Activated T-cell treated with anti-CD3 and anti-CD28 coated beads for 1 hour (primary cell): ENCODE measurements at regions not wholly inside any gene's neighbourhood (a gene's known extent, or its start where the extent isn't known, plus 50 kb on each side); places are given as distances from the start of the nearest gene placed in this dataset.

Source experiments
- DNase-seq: peaks from one replicate; pipeline ENCODE4 v3.0.0-alpha.2; 2020; ENCODE audit warnings: low read depth

DNA sequence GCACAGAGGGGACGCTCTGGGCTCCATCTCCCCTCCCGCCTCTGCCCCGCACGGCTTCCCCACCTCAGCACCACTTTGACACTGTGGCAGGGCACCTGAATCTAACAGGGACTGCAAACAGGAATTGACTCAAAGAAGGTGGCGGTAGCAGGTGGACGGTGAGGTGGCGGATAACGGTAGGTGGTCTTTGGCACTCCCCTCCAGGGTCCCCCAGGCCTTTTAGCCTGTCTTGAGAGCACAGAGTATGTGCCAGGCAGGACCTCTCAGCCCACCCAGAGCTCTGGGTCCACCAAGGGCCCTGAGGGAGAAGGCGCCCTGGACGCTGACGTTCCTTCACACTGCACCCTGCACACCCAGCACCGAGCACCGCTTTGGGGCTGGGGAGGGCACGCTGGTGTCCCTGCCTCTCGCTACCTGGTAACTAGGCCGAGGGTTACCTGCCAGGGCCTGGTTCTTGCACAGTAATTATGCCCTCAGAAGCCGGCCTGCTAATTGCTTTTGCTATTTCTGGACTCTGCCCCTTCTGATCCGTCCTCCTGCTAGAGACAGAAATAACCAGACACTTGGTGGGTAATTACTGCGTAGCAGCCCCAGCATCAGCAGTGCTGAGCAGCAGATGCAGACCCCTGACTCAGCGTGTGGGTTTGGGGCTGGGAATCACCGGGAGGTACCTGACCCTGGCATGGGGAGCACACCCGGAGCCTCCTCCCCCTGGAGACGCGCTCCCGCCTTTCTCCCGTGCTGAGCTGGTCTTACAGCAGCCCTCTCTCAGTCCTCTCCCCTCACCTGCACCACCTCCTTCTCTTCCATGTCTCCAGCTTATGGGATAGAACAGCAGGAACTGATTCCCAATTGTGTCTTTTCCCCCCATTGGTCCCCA lies 103.3 kb upstream of the B3GAT1 start:
- no peak for DNase-seq

DNA sequence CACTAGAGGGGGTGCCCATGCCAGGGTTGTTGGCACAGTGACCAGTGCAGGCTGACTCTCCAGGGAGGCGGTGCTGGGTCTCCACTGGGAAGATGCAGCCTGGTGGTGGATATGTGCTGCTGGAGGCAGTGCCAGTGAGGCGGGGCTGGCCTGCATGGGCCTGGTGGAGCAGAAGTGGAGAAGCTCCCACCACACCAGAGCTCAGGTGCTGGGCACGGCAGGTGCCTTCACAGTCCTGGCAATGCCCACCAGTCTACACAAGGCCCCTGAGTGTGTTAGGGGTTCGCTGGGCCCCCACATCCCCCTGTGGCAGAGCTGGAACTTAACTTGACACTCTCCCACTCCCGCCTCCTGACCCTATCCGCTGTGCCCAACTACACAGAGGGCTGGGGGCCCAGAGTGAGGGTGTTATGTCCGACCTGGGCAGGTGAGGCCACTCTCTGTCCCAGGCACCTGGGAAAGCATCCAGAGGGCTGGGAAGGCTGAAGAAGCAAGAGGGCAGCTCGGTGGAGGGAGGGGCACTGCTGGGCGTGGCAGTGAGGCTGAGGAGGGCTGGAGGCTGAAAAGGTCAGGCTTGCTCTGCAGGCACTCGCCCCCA lies 102.4 kb upstream of the B3GAT1 start:
- no peak for DNase-seq

DNA sequence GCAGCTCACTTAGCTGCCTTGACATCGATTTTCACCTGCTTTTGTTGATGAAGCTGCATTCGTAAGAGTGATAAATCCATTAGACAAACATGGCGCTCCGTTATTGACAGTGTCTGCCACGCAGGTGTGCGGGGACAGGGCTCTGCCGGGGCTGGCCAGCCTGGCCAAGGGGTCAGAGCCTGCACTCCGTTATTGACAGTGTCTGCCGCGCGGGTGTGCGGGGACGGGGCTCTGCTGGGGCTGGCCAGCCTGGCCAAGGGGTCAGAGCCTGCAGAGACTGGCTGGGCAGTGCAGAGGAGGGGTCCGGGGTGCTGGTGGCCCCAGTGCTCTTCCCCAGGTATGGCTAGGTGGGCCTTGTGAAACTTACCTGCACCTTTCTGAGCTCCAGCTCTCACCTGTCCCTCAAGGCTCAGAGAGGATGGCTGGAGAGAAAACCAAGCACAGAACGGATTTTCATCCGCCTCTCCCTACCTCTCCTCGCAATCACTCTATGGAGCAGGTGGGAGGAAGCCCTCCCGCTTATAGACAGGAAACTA lies 101.6 kb upstream of the B3GAT1 start:
- DNase-seq, result no peak

DNA sequence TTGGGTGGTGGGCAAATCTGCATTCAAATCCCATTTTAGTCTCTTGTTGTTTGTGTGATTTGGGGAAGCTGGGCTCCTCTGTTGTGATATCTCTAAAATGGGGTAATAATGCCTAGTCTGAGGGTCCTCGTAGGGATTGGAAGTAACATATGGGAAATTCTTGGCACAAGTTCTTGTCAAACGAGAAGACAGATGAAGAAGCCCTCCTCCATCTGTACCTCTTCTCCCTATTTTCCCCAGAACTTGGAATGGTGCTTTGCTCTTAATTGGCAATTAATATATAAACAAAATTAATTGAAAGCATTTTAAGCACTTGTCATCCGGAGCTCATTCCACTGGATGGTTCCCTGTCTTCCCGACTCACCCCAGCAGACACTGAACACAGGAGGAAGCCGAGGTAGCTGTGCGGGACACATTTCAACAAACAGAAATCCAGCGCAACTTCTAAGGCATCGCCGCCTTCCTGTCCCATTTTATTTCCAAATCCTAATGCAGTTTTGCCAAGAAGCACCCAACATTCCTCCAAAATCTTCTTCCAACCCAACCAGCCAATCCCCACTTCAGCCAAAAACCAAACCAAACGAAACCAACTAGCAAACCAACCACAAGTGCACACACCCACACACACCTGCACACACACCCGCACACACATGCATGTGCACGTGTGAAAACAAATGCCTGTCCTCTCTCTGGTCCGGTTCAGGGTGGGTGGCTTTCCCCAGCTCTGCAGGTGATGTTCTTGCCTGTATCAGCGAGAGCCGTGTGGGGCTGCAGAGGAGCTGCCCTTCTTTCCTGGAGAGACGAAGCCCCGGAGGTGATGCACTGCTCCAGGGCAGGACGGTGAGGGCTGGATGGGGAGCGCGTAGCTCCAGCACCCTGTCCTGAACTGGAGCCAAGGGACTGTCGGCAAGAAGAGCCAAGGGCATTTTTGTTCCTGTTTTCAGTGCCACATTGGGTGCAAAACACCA lies 100.8 kb upstream of the B3GAT1 start:
- no peak for DNase-seq

DNA sequence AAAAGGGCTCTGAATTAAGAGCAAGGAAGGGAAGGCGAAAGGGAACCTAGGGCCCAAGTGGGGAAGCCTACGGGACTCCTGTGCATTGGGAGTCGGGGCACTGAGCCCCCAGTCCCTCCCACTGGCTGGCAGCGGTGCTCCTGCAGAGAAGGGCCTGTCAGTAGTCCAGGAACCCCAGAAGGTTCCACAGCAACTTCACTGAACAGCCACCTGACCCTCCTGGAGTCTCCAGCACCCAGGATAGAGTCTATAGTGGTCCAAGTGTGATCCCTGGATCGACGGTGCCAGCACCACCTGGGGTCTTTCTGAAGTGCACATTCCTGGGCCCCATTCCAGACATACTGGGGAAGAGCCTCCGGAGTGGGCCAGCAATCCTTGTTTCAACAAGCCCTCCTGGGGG lies 100.0 kb upstream of the B3GAT1 start:
- no peak for DNase-seq

DNA sequence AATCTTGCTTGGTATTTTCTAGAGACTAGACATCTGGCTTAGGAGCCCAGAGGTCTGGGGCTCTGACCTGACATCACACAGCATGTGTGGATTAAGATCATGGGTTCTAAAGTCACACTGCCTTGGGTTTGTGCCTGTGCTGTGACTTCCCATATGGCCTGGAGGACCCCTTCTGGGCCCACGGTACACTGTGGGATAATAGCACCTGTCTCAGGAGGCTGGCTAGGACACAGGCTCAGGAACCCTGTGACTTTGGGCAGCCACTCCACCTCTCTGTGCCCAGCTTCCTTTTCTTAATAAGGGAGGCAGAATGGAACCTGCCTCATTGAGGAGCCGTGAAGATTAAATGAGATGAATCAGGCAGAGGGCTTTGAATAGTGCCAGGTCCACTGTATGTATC lies 99.2 kb upstream of the B3GAT1 start:
- DNase-seq, result no peak

DNA sequence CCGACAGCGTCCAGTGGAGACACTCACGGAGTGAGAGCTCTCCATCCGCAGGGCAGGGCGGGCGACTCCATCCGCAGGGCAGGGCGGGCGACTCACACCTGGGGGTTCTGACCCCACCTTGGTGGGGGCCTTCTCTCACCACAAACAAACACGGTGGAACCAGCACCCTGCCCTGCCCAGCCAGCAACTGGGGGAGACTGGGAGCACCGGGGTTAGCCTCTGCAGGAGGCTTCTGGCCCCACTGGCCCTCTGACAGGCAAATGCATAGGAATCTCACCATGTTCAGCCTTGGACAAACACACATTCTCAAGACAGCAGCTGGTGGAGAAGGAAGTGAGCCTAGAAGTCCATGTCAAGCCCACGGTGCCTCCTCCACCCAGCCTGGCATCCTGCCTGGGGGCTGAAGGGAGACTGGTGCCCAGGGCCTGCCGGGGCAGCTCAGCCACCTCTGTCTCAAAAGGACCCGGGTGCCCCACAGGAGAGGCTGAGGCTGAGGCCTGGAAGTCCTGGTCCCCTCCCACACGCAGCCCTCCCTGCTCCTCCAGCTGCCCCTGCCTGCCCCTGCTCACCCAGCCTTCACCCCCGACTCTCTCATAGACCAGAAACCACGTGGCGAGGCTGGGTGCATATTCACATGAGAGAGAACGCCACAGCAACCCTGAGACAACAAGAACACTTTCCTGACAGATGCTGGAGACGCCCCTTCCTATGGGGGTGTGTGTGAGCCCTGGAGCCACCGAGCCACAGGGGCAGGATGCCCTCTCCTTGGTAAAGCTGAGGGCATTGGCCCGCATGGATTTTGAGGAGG lies 98.4 kb upstream of the B3GAT1 start:
- DNase-seq, result no peak

DNA sequence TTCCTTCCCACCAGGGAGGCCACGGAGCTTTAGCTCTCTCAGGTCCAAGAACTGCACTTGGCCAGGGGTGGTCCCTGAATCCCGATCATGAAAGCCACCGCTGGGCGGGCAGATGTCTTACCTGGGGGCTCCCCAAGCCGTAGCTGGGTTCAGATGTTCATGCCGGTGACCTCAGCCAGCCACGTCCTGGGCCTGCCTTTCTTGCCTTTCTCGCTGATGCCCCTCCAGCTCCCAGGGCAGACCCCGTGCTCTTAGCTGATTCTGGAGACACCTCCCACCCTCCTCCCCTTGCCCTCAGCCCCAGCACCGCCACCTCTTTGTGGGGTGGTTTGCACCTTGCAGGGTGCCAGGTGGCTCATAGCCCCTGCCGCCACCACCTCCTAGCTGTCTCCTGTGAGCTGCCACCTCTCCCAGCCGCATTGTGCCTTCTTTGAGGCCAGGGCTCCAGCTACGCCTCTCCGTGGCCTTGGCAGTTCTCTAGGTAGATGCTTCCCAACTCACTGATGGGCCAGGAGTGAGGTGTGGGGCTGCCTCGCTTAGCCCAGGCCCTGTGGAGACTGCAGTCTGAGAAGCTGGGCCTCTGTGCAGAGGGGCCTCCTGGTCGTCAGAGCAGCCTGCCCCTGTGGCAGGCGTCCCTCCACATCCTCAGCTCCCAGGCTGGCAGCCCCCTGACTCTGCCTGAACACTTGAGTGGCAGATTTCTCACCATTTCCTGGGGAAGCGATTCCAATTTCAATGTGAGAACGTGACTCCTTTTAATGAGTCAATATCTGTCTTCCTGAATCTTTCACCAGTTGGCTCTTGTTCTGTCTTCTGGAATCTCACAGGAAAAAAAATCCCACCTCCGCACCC lies 97.6 kb upstream of the B3GAT1 start:
- DNase-seq, result no peak

DNA sequence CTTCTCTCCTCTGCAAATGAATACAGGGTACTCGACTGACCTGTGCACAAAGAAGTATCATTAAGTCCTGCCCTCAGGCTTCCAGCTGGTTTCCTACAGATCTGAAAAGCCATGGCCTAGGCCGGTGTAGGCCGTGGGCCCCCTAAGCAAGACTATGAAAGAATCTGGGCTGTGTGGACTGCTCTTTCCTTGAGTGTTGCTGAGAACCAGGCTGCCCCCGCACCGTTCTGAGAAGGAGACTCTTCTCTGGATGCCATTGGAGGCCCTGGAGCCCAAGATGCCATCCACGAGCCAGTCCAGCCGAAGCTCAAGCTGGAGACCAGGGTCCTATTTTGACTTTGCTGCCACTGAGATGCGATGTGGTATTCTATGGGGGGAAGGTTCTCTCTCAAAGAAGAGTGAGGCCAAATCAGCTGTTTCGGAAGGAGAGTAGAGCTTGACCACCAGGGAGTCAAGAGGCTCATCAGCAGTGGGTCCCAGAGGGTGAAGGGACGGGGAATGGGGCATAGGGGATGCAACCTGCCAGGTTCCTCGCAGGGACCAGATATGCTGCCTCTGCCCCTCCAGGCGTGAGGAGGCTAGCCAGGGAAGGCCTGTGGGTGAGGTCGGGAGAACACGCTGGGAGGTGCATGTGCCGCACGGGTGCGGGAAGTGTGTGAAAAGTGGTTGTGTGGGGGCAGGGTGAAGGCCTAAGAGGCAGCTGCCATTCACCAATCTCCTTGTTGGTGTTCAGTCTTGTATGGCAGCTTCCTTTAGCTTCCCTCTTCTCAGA lies 96.4 kb upstream of the B3GAT1 start:
- no peak for DNase-seq

DNA sequence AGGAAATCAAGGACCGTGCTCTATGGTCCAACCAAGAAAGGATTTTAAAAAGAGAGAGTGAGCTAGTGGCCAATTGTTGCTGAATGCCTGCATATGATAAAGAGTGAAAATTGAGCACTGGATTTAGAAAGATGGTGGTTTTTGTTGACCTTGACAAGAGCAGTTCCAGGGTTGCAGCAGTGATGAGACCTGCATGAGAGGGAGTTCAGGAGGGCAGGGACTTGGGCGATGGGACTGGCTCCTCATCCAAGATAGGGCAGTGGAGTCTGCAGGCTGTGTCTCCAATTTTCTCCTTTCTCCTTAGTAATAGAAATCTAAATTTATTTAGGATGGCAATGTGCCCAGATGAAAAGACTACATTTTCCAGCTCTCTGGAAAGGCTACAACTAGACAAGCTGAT lies 94.0 kb upstream of the B3GAT1 start:
- no peak for DNase-seq

DNA sequence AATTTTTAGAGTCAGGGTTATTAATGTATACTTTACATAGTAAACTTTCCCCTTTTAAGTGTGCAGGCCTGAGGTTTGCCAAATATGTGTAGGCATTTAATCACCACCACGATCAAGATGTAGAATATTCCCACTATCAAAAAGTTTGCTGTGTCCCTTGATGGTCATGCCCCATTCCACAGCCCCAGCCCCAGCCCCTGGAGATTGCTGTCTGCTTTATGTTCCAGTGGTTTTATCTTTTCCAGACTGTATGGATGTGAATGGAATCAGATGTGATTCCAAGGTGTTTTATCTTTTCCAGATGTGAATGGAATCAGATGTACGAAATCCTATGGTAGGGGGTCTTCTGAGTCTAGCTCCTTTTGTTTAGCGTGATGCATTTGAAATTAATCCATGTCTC lies 93.1 kb upstream of the B3GAT1 start:
- no peak for DNase-seq

DNA sequence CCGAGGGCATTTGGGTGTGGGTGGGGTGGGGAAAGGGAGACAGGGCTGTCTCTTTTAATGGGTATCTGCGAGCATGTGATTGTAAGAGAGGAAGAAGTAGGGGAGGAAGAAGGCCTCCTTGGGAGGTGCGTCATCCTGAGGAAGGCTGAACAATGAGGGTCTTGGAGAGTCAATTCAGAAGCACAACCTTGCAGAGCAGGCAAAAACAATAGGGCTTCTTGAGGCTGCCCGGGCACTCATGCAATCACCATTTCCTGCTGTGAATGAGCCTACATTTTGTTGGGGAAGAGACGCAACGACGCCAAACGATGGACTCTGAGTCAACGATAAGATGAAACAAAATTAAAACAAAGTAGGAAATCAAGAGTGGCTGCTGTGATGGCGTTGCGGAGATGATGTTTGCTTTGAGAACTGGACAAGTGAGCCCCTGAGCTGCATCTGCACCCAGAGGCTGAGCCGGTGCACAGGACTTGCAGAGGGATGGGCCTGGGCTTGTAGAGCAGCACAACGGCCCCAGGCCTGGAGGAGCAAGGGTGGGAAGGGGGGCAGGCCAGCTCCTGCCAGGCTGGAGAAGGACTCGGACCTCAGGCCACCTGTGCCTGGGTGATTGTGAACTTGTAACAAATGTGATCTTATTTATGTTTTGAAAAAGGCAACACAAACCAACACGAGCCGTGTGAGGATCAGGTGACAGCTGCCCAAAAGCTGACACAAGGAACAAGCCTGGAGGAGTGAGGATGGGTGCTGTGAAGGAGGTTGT lies 92.3 kb upstream of the B3GAT1 start:
- no peak for DNase-seq

DNA sequence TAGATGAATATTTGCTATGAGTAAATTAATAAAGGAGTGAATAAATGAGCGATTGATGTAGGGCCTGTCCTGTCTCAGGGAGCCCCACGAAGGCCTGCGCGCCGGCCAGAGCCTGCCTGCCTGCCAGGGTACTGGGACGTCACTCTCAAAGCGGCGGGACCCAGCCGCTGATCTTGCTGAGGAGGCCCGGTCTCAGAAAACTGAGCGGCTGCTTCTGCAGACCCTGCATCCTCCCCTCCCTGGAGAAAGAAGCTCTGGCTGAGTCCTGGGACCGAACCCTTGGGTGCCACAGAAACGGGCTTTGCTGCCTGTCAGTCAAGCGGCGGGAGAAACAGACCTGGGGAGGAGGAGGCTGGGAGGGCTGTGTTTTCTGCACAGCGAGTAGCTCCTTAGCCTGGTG lies 91.6 kb upstream of the B3GAT1 start:
- no peak for DNase-seq

DNA sequence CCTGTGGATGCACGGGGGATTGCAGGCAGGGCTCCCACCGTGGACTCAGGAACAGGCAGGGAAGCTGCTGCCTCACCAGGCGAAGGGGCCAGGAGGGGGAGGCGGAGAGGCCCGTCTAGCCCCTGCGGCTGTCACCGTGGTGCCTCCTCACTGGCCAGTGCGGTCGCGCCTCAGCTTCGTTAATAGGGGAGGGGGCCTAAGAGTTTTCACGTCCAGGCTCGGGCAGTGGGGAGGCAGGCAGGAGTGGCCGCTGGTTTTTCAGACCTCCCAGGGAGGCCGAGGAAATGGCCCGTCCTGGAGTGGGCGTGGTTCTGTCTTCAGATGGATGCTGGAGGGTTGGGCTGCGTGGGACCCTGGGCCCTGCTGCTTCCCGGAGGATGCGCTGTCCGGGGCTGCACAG lies 91.1 kb upstream of the B3GAT1 start:
- no peak for DNase-seq

DNA sequence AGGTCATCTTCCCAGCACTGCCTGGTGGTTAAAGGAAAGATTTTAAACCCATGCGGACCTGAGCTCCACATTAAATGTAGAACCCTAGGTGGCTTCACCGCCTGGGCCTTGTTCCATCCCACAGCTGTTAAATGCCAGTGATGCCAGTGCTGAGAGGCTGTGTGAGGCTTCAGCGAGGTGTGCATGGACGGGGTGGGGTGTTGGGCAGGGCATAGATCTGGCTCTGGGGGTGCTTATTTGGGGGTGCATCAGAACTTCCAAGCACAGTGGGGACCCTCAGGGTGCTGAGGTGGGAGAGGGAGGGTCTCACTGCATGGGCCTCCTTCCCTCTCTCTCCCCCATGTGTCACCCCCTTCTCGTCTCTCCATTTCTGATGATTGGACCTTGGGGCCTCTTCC lies 90.1 kb upstream of the B3GAT1 start:
- no peak for DNase-seq

DNA sequence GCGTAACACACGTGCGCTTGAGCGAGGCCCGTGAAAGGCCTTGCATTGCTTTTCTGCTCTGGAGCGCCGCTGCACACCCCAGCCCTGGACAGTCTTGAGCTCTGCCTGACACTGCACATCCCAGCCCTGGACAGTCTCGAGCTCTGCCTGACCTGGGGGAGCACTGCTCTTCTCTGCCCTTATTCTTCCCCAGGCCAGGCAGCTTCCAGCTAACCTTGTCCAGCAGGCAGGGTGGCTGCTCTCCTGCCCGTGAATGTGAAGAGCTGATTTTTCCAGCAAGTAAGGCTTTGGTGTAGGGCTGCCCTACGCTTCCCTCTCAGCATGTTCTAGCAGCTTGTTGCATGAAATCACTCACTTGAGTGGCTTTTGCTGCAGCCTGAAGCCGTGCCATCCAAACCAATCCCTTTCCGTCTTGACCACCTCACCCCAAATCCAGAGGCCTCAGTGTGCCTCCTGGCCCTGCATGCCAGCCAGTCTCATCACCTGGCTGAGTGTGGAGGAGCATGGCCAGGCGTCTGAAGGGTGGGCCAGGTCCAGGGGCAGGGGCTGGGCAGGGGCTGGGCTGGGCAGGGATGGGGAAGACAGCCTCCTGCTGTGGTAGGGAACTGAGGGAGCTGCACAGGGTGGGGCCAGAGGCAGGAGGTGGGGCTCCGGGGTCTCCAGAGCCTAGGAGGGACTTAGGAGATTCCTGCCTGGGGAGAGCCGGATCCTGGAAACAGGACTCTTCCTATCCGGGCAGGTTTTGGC lies 89.5 kb upstream of the B3GAT1 start:
- DNase-seq, result no peak

DNA sequence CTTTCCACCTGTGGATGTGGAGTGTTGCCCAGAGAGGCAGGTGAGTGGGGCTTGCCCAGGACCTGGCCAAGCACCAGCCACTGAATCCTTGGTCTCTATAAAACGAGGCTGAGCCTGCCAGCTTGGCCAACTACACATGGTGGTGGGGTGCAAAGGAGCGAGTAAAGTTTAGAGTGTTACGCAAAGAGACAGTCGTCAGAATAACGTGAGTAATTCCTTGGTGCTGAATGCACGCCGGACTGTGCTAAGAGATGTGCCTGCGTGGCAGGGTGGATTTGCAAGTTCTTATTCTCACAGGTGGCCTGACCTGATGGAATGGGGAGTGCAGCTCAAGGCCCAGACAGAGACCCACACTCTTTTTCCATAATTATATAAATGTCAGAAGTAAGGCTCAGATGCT lies 88.6 kb upstream of the B3GAT1 start:
- no peak for DNase-seq

DNA sequence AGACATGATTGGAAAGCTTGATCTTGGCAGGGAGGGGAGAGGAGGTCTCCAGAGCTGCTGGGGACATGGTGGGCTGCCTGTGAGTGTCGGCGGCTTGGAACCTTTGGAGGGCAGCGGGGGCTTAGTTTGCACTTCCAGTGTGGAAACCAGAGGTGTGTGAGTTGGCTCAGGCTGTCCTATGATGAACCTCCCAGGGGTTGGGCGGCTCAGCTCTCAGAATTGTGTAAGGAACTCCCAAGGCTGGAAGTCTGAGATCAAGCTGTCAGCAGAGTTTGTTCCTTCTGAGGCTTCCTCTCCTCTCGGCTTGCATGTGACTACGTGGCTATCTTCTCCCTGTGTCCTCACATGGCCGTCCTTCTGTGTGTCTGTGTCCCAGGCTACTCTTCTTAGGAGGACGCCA lies 87.9 kb upstream of the B3GAT1 start:
- DNase-seq, result no peak
